ENCODE measurements at regions not wholly inside any gene's neighbourhood (a gene's known extent, or its start where the extent isn't known, plus 50 kb on each side); places are given as distances from the start of the nearest gene placed in this dataset.

DNA sequence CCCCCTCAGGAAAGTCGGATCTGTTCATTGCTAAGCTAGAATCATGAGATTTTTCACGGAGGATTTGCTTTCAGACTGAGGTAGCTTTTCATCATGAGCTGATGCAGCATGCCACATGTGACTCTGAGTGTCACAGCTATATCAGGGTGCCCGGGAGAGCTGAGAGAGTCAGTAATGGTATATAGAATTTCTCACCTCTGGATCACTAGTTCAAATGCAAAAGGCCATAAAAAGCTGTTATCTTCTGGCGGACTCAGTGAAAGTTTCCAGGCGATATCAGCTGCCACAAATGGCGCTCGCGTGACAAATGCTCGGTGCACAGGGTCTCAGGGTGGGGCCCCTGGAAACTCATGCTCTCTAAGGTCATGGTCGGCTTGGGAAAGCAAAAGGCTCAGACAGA is 150.1 kb downstream of the DHX15 start:
- TF ChIP-seq EP300 (IDR thresholded peaks at IDR 0.05) (no peak), CBX8 (IDR thresholded peaks at IDR 0.05) (no peak), POLR2A (IDR thresholded peaks at IDR 0.05; ENCODE audit: low read length) (no peak)
- TF ChIP-seq, protein P1, sequence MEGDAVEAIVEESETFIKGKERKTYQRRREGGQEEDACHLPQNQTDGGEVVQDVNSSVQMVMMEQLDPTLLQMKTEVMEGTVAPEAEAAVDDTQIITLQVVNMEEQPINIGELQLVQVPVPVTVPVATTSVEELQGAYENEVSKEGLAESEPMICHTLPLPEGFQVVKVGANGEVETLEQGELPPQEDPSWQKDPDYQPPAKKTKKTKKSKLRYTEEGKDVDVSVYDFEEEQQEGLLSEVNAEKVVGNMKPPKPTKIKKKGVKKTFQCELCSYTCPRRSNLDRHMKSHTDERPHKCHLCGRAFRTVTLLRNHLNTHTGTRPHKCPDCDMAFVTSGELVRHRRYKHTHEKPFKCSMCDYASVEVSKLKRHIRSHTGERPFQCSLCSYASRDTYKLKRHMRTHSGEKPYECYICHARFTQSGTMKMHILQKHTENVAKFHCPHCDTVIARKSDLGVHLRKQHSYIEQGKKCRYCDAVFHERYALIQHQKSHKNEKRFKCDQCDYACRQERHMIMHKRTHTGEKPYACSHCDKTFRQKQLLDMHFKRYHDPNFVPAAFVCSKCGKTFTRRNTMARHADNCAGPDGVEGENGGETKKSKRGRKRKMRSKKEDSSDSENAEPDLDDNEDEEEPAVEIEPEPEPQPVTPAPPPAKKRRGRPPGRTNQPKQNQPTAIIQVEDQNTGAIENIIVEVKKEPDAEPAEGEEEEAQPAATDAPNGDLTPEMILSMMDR (IDR thresholded peaks at IDR 0.05), result no peak
- TF ChIP-seq, protein P2, sequence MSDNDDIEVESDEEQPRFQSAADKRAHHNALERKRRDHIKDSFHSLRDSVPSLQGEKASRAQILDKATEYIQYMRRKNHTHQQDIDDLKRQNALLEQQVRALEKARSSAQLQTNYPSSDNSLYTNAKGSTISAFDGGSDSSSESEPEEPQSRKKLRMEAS (IDR thresholded peaks at IDR 0.05), result no peak

Data from A549 (cell line).